IMR-90 (cell line): ENCODE measurements at regions not wholly inside any gene's neighbourhood (a gene's known extent, or its start where the extent isn't known, plus 50 kb on each side); places are given as distances from the start of the nearest gene placed in this dataset.

Experiments
- FOS ChIP-seq: fragments of 150-350 bp; IDR thresholded peaks from 2 replicates; pipeline ENCODE4 v1.6.1; 2016; ENCODE audit warnings: low read depth, low read length
- POLR2A ChIP-seq: IDR thresholded peaks from 2 replicates; pipeline ENCODE4 v1.6.1; 2012; ENCODE audit warnings: mild to moderate bottlenecking, low read depth, low read length
- RAD21 ChIP-seq: IDR thresholded peaks from 2 replicates; pipeline ENCODE4 v1.6.1; 2012; ENCODE audit warnings: low read length, improper control_type of control experiment
- RCOR1 ChIP-seq: IDR thresholded peaks from 2 replicates; pipeline ENCODE4 v1.6.1; 2012; ENCODE audit warnings: mild to moderate bottlenecking, low read length, improper control_type of control experiment; ENCODE audit not compliant: insufficient replicate concordance
- RFX5 ChIP-seq: IDR thresholded peaks from 2 replicates; pipeline ENCODE4 v1.8.0; 2012; ENCODE audit warnings: low read depth, mild to moderate bottlenecking, low read length, moderate library complexity
- TF ChIP-seq, protein P1 (sequence below): conservative IDR thresholded peaks from 2 replicates; pipeline ENCODE4 v1.5.1; 2012; ENCODE audit warnings: mild to moderate bottlenecking, low read depth, low read length, improper control_type of control experiment
- TF ChIP-seq, protein P2 (sequence below): fragments of 150-350 bp; IDR thresholded peaks from 2 replicates; pipeline ENCODE4 v1.6.1; 2017; ENCODE audit warnings: mild to moderate bottlenecking, antibody characterized with exemption, low read length, low read depth

DNA sequence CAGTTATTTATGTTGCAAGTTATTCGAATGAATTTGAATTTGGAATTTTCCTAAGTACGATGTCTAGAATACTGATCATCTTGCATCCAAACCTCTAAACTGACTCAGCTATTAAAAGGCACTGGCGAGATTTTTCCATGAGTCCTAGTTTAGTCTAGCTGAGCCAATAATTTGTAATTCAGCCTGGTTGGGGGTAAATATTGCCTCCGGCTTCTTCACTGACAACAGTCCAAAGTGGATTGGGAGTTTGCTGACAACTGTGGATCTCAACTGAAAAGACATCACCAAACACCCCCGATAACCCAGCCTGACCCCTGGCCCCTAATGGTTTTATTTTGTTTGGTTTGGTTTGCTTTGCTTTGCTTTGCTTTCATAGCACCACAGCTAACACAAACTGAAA is 189.8 kb upstream of the DAPK1 start:
- TF ChIP-seq, protein P1, sequence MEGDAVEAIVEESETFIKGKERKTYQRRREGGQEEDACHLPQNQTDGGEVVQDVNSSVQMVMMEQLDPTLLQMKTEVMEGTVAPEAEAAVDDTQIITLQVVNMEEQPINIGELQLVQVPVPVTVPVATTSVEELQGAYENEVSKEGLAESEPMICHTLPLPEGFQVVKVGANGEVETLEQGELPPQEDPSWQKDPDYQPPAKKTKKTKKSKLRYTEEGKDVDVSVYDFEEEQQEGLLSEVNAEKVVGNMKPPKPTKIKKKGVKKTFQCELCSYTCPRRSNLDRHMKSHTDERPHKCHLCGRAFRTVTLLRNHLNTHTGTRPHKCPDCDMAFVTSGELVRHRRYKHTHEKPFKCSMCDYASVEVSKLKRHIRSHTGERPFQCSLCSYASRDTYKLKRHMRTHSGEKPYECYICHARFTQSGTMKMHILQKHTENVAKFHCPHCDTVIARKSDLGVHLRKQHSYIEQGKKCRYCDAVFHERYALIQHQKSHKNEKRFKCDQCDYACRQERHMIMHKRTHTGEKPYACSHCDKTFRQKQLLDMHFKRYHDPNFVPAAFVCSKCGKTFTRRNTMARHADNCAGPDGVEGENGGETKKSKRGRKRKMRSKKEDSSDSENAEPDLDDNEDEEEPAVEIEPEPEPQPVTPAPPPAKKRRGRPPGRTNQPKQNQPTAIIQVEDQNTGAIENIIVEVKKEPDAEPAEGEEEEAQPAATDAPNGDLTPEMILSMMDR = no peak
- no peak for TF ChIP-seq POLR2A
- TF ChIP-seq RCOR1 = no peak
- TF ChIP-seq RFX5 = no peak
- TF ChIP-seq FOS = no peak
- TF ChIP-seq, protein P2, sequence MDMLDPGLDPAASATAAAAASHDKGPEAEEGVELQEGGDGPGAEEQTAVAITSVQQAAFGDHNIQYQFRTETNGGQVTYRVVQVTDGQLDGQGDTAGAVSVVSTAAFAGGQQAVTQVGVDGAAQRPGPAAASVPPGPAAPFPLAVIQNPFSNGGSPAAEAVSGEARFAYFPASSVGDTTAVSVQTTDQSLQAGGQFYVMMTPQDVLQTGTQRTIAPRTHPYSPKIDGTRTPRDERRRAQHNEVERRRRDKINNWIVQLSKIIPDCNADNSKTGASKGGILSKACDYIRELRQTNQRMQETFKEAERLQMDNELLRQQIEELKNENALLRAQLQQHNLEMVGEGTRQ = no peak
- TF ChIP-seq RAD21 = no peak
